GM18511 (cell line): ENCODE measurements at regions not wholly inside any gene's neighbourhood (a gene's known extent, or its start where the extent isn't known, plus 50 kb on each side); places are given as distances from the start of the nearest gene placed in this dataset.

Source experiments
- ATAC-seq: cut with Tn5 transposase; IDR thresholded peaks from one replicate; pipeline ENCODE4 v1.9.1; 2021; ENCODE audit warnings: mild to moderate bottlenecking, moderate library complexity; ENCODE audit not compliant: unreplicated experiment

GRCh38 chr2:116645155-116645554 lies 1169.3 kb upstream of the DDX18 start:
- no peak for ATAC-seq

- ATAC-seq, result no peak
Observed at GRCh38 chr2:116668691-116669090, 1145.8 kb upstream of the DDX18 start.

- ATAC-seq, result no peak
Observed at GRCh38 chr2:116669782-116670181, 1144.7 kb upstream of the DDX18 start.

GRCh38 chr2:116674188-116674587 lies 1140.3 kb upstream of the DDX18 start:
- no peak for ATAC-seq

GRCh38 chr2:116676776-116677175 lies 1137.7 kb upstream of the DDX18 start:
- ATAC-seq, result no peak

- no peak for ATAC-seq
Observed at GRCh38 chr2:116680256-116680936, 1134.1 kb upstream of the DDX18 start.

GRCh38 chr2:116687371-116687770 lies 1127.1 kb upstream of the DDX18 start:
- no peak for ATAC-seq

GRCh38 chr2:116692988-116693387 lies 1121.5 kb upstream of the DDX18 start:
- ATAC-seq, result no peak

GRCh38 chr2:116696223-116696622 lies 1118.3 kb upstream of the DDX18 start:
- ATAC-seq, result no peak

GRCh38 chr2:116696903-116697302 lies 1117.6 kb upstream of the DDX18 start:
- ATAC-seq, result no peak

GRCh38 chr2:116706396-116706795 lies 1108.1 kb upstream of the DDX18 start:
- ATAC-seq, result no peak

GRCh38 chr2:116716038-116716437 lies 1098.5 kb upstream of the DDX18 start:
- no peak for ATAC-seq

- ATAC-seq, result no peak
Observed at GRCh38 chr2:116716444-116716843, 1098.0 kb upstream of the DDX18 start.

- no peak for ATAC-seq
Observed at GRCh38 chr2:116717832-116718231, 1096.7 kb upstream of the DDX18 start.

GRCh38 chr2:116718451-116718850 lies 1096.0 kb upstream of the DDX18 start:
- ATAC-seq, result no peak

- ATAC-seq, result no peak
Observed at GRCh38 chr2:116719836-116720235, 1094.7 kb upstream of the DDX18 start.

GRCh38 chr2:116724550-116724949 lies 1089.9 kb upstream of the DDX18 start:
- ATAC-seq, result no peak

GRCh38 chr2:116732322-116732721 lies 1082.2 kb upstream of the DDX18 start:
- no peak for ATAC-seq

- no peak for ATAC-seq
Observed at GRCh38 chr2:116733699-116734098, 1080.8 kb upstream of the DDX18 start.

- ATAC-seq, result no peak
Observed at GRCh38 chr2:116737951-116738350, 1076.5 kb upstream of the DDX18 start.

- no peak for ATAC-seq
Observed at GRCh38 chr2:116747103-116747502, 1067.4 kb upstream of the DDX18 start.

GRCh38 chr2:116749994-116750393 lies 1064.5 kb upstream of the DDX18 start:
- no peak for ATAC-seq

- no peak for ATAC-seq
Observed at GRCh38 chr2:116754381-116755101, 1060.0 kb upstream of the DDX18 start.
